ENCODE measurements at regions not wholly inside any gene's neighbourhood (a gene's known extent, or its start where the extent isn't known, plus 50 kb on each side); places are given as distances from the start of the nearest gene placed in this dataset.

DNA sequence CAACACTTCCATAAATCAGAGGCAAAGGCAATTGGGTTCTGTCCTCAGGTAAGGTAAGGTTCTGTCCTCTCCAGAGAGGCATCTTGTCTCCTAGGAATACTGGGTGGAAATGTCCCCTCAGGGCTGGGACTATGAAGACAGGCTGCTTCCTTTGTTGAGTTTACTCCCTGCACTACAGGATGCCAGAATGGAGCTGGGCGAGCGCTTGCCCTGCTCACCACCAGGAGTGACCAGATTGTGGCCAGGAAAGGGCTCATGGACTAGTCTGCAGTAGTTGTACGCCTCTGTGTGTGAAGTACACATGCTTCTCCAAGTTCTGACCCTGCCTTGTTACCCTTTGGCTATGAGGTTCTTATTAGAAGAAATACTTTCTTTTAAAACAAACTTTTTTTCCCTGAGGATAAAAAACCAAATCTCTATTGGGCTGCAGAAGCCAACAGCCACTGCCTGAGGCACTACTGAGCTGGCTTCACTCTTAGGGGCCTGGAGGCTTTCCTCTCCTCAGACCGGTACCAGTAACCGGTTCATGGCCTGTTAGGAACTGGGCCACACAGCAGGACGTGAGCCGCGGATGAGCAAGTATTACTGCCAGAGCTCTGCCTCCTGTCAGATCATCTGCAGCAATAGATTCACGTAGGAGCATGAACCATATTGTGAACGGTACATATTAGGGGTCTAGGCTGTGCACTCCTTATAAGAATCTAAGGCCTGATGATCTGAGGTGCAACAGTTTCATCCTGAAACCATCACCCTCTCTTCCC lies 83.2 kb downstream of the DHRS2 start:
- H3K27me3 ChIP-seq = no peaks in the 10 kb centered on the region
- intact Hi-C loops (cut with DNase I) = no loop called here

GRCh38 chr14:23722675-23723074 lies 86.5 kb downstream of the DHRS2 start:
- H3K36me3 ChIP-seq = no peaks in the 10 kb centered on the region
- H3K27ac ChIP-seq = no peak overlapping the region
- no peaks in the 10 kb centered on the region for H3K27me3 ChIP-seq
- no peaks in the 10 kb centered on the region for H3K4me1 ChIP-seq
- no peak for DNase-seq (ENCODE audit: low spot score in 2 of 2)
- no peaks in the 10 kb centered on the region for H3K9me3 ChIP-seq
- TF ChIP-seq, protein P1, sequence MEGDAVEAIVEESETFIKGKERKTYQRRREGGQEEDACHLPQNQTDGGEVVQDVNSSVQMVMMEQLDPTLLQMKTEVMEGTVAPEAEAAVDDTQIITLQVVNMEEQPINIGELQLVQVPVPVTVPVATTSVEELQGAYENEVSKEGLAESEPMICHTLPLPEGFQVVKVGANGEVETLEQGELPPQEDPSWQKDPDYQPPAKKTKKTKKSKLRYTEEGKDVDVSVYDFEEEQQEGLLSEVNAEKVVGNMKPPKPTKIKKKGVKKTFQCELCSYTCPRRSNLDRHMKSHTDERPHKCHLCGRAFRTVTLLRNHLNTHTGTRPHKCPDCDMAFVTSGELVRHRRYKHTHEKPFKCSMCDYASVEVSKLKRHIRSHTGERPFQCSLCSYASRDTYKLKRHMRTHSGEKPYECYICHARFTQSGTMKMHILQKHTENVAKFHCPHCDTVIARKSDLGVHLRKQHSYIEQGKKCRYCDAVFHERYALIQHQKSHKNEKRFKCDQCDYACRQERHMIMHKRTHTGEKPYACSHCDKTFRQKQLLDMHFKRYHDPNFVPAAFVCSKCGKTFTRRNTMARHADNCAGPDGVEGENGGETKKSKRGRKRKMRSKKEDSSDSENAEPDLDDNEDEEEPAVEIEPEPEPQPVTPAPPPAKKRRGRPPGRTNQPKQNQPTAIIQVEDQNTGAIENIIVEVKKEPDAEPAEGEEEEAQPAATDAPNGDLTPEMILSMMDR (IDR thresholded peaks at IDR 0.05) = no peak
- no peak overlapping the region for H3K4me3 ChIP-seq
- intact Hi-C loops (cut with DNase I) = no loop called here

More for the DNA sequence above, 83.2 kb downstream of the DHRS2 start:
- H3K36me3 ChIP-seq = no peaks in the 10 kb centered on the region
- TF ChIP-seq, protein P1 (IDR thresholded peaks at IDR 0.05) = no peak
- no peak for DNase-seq (ENCODE audit: low spot score in 2 of 2)
- H3K27ac ChIP-seq = no peak overlapping the region
- H3K4me3 ChIP-seq = no peak overlapping the region
- H3K4me1 ChIP-seq = no peaks in the 10 kb centered on the region
- H3K9me3 ChIP-seq = no peaks in the 10 kb centered on the region

DNA sequence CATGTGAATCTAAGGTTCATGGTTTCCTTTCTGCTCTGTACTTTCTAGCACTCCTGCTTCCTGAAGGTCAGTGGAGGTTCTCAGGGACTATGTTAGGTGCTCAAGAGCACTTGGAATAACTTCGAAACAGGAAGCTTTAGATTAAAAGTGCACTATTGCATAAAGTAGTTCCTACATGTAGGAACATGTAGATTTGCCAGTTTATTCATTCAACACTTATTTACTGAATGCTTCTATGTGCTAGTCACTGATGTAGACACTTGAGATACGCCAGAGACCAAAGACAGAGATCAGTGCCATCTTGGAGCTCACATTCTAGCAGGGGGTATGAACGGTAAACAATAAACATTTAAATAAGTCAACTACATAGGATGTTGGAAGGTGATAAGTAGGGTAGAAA lies 87.7 kb downstream of the DHRS2 start:
- Histone ChIP-seq H3K27ac (no peak overlapping the region), H3K27me3 (no peaks in the 10 kb centered on the region), H3K4me3 (no peak overlapping the region), H3K9me3 (no peaks in the 10 kb centered on the region), H3K4me1 (no peaks in the 10 kb centered on the region), H3K36me3 (no peaks in the 10 kb centered on the region)
- intact Hi-C loops (cut with DNase I) = no loop called here
- TF ChIP-seq, protein P1 (IDR thresholded peaks at IDR 0.05) = no peak
- DNase-seq (ENCODE audit: low spot score in 2 of 2) = no peak

DNA sequence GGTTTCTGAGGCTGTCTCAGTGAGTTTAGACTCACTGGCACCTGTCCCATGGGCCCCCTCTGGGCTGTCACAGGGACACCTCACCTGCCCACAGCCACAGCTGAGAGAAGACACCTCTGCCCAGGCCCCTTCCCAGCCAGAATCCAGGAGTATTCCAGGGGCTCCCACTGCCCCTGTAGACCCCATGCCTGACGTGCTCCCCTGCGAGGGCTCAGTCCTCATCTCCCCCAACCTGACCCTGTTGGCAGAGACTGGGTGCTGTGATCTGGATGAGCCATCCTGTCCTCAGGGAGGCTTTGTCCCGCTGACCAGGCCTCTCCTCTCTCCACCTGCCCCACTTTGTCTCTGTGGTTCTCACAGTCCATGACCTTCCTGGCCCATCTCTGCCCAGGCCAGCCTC lies 89.4 kb downstream of the DHRS2 start:
- no peak for DNase-seq (ENCODE audit: low spot score in 2 of 2)
- no peaks in the 10 kb centered on the region for H3K4me1 ChIP-seq
- intact Hi-C loops (cut with DNase I) = no loop called here
- H3K27me3 ChIP-seq = no peaks in the 10 kb centered on the region
- TF ChIP-seq, protein P1 (IDR thresholded peaks at IDR 0.05) = no peak
- no peak overlapping the region for H3K4me3 ChIP-seq
- no peaks in the 10 kb centered on the region for H3K9me3 ChIP-seq
- H3K36me3 ChIP-seq = no peaks in the 10 kb centered on the region
- H3K27ac ChIP-seq = no peak overlapping the region

DNA sequence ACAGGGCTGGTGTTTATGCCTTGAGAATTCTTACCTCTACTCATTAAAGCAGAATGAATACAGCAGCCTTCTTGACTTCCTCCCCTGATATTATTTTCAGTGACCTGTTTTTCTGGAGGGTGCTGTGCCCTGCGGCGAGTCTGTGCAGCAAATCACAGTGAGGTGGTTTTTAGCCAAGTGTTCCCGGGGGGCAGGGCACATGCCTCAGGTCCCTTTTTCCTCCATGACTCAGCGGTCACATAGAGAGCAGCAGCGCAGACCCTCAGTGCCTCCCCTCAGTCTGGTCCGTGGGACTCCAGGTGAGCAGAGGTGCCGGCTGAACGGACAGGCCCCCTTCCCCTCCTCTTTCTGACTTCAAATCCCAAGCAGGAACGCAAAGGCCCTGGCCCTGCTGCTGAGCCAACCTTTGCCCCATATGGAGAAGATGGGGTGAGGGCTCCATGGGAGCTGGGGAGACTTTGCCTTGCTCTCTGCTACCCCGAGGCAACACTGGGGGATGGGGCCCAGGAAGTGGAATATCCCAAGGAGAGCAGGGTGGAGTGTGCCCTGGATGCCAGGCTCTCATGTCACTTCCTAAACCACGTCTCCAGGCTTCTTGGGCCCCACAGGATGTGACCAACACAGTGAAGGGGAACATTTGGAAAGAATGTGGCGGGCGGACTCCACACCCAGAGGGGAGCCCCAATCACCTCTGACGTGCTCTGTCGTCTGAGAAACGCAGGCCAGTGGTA lies 90.0 kb downstream of the DHRS2 start:
- H3K27me3 ChIP-seq = no peaks in the 10 kb centered on the region

More for the DNA sequence above, 90.0 kb downstream of the DHRS2 start:
- intact Hi-C loops (cut with DNase I) = no loop called here
- no peaks in the 10 kb centered on the region for H3K36me3 ChIP-seq
- no peaks in the 10 kb centered on the region for H3K9me3 ChIP-seq
- no peak overlapping the region for H3K4me3 ChIP-seq
- TF ChIP-seq, protein P1 (IDR thresholded peaks at IDR 0.05) = no peak
- H3K4me1 ChIP-seq = no peaks in the 10 kb centered on the region
- H3K27ac ChIP-seq = no peak overlapping the region
- DNase-seq (ENCODE audit: low spot score in 2 of 2) = no peak

All from ascending aorta (tissue), 2 donors.